ENCODE measurements at regions not wholly inside any gene's neighbourhood (a gene's known extent, or its start where the extent isn't known, plus 50 kb on each side); places are given as distances from the start of the nearest gene placed in this dataset.

DNA sequence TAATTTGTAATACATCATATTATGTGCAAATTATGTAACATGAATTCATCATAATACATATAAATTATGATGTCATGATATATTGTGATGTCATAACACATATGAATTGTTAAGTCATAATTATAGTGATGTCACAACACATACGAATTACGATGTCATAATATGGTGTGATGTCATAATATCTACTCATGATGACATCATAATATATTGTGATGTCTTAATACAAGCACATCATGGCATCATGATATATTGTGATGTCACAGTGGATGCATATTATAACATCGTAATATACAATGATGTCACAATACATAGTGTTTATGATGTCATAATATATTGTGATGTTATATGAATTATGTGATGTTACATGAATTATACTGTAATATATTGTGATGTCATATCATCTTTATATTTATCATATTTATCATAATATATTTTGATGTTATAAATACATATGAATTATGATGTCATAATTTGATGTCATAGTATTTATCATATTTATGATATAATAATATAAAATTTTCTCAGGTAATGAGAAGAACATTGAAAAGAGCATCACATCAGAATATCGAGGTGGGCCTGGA lies 1793.0 kb downstream of the TP53TG3F start:
- TF ChIP-seq, protein P1, sequence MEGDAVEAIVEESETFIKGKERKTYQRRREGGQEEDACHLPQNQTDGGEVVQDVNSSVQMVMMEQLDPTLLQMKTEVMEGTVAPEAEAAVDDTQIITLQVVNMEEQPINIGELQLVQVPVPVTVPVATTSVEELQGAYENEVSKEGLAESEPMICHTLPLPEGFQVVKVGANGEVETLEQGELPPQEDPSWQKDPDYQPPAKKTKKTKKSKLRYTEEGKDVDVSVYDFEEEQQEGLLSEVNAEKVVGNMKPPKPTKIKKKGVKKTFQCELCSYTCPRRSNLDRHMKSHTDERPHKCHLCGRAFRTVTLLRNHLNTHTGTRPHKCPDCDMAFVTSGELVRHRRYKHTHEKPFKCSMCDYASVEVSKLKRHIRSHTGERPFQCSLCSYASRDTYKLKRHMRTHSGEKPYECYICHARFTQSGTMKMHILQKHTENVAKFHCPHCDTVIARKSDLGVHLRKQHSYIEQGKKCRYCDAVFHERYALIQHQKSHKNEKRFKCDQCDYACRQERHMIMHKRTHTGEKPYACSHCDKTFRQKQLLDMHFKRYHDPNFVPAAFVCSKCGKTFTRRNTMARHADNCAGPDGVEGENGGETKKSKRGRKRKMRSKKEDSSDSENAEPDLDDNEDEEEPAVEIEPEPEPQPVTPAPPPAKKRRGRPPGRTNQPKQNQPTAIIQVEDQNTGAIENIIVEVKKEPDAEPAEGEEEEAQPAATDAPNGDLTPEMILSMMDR (IDR thresholded peaks at IDR 0.05 in 4 of 5, conservative IDR thresholded peaks at IDR 0.05 in 1 of 5): no peak
- TF ChIP-seq POLR2A (IDR thresholded peaks at IDR 0.05): no peak

All from gastrocnemius medialis (tissue), 4 donors.